ENCODE measurements at regions not wholly inside any gene's neighbourhood (a gene's known extent, or its start where the extent isn't known, plus 50 kb on each side); places are given as distances from the start of the nearest gene placed in this dataset.

GRCh38 chr1:101080859-101081258 is 55.3 kb upstream of the DPH5 start:
- TF ChIP-seq POLR2AphosphoS5 (IDR thresholded peaks at IDR 0.05; ENCODE audit: borderline replicate concordance, low read depth, low read length) = no peak
- TF ChIP-seq EZH2 (IDR thresholded peaks at IDR 0.05) = no peak

Measured in SK-N-MC (cell line).